Mucosa of descending colon (tissue), 3 donors: ENCODE measurements at regions not wholly inside any gene's neighbourhood (a gene's known extent, or its start where the extent isn't known, plus 50 kb on each side); places are given as distances from the start of the nearest gene placed in this dataset.

ENCODE experiments used
- ATAC-seq: fragments of 200-7000 bp; cut with Tn5 transposase; one replicate; pipeline ENCODE4 v1.9.1; 2020; ENCODE audit warnings: mild to moderate bottlenecking, moderate library complexity
- DNase-seq, 3 donors: peaks; one replicate each; pipeline ENCODE4 v3.0.0-alpha.2; 2020
- H3K36me3 ChIP-seq: fragments of 200-600 bp; one replicate; pipeline ENCODE4 v1.8.0; 2021; ENCODE audit warnings: low read depth, mild to moderate bottlenecking
- H3K4me1 ChIP-seq: fragments of 200-600 bp; one replicate; pipeline ENCODE4 v1.8.0; 2021; ENCODE audit warnings: low read depth, mild to moderate bottlenecking
- H3K4me3 ChIP-seq: fragments of 200-600 bp; one replicate; pipeline ENCODE4 v1.8.0; 2021; ENCODE audit warnings: mild to moderate bottlenecking
- H3K9me3 ChIP-seq: fragments of 200-600 bp; one replicate; pipeline ENCODE4 v1.8.0; 2021; ENCODE audit warnings: mild to moderate bottlenecking
- CTCF ChIP-seq: fragments of 200-600 bp; IDR thresholded peaks from one replicate; pipeline ENCODE4 v1.8.0; 2022; ENCODE audit warnings: antibody characterized with exemption, mild to moderate bottlenecking
- intact Hi-C, 2 donors: fragments of 100-400 bp; cut with DNase I in 1 of 2; cut with micrococcal nuclease in 1 of 2; formaldehyde crosslinking; loops; one replicate each; pipeline versions ENCODE4 v1.11.0 to v1.11.1; 2022; cut with DNase I, micrococcal nuclease
- donor health status: DM: no; HTN: no; CAD: no; lungs with moderate emphysema.
- donor health status: DM: no; HTN: no; CAD: no.
- donor health status: DM: no; HTN: yes; CAD: no.

- no peak for DNase-seq
- Histone ChIP-seq H3K4me3 (no peak overlapping the region), H3K4me1 (no peaks in the 10 kb centered on the region), H3K36me3 (no peaks in the 10 kb centered on the region), H3K9me3 (no peaks in the 10 kb centered on the region)
- no peak for ATAC-seq
- no peak for TF ChIP-seq CTCF
- intact Hi-C loops: no loop called here
These were observed 124.4 kb upstream of the RTL1 start for GRCh38 chr14:101027966-101028365.

GRCh38 chr14:101028971-101029667 lies 125.6 kb upstream of the RTL1 start:
- intact Hi-C loops: no loop called here
- no peak for DNase-seq
- no peaks in the 10 kb centered on the region for H3K36me3 ChIP-seq
- no peaks in the 10 kb centered on the region for H3K9me3 ChIP-seq
- H3K4me1 ChIP-seq: no peaks in the 10 kb centered on the region
- TF ChIP-seq CTCF: no peak
- H3K4me3 ChIP-seq: no peak overlapping the region
- ATAC-seq: no peak

- DNase-seq (no peak), ATAC-seq (no peak)
- intact Hi-C loops: no loop called here
- H3K4me1 ChIP-seq: no peaks in the 10 kb centered on the region
- TF ChIP-seq CTCF: no peak
- H3K36me3 ChIP-seq: no peaks in the 10 kb centered on the region
- H3K9me3 ChIP-seq: no peaks in the 10 kb centered on the region
- H3K4me3 ChIP-seq: no peak overlapping the region
These were observed 126.3 kb upstream of the RTL1 start for GRCh38 chr14:101029668-101030290.

- no peak overlapping the region for H3K4me3 ChIP-seq
- ATAC-seq (no peak), DNase-seq (no peak)
- H3K9me3 ChIP-seq: no peaks in the 10 kb centered on the region
- no peaks in the 10 kb centered on the region for H3K36me3 ChIP-seq
- intact Hi-C loops: no loop called here
- no peak for TF ChIP-seq CTCF
- no peaks in the 10 kb centered on the region for H3K4me1 ChIP-seq
These were observed 127.1 kb upstream of the RTL1 start for GRCh38 chr14:101030586-101030985.

- no peak for TF ChIP-seq CTCF
- H3K36me3 ChIP-seq: no peaks in the 10 kb centered on the region
- H3K4me1 ChIP-seq: no peaks in the 10 kb centered on the region
- no peaks in the 10 kb centered on the region for H3K9me3 ChIP-seq
- H3K4me3 ChIP-seq: no peak overlapping the region
- intact Hi-C loops: no loop called here
- ATAC-seq: no peak
- DNase-seq: no peak
These were observed 127.7 kb upstream of the RTL1 start for GRCh38 chr14:101031186-101031585.
